ENCODE measurements at regions not wholly inside any gene's neighbourhood (a gene's known extent, or its start where the extent isn't known, plus 50 kb on each side); places are given as distances from the start of the nearest gene placed in this dataset.
"Not testable (repeated sequence)": the region's sequence is repeated elsewhere in the genome, so short reads cannot be mapped to it uniquely, and the experiment has no call there.

- Histone ChIP-seq H3K27me3 (no peaks in the 10 kb centered on the region), H3K9ac (ENCODE audit: low read depth in 2 of 2, low read length in 2 of 2) (no peak overlapping the region), H3K4me1 (no peaks in the 10 kb centered on the region), H3K4me3 (no peak overlapping the region), H3K36me3 (no peaks in the 10 kb centered on the region), H3K27ac (no peak overlapping the region), H3K9me3 (no peaks in the 10 kb centered on the region)
- TF ChIP-seq CTCF (IDR thresholded peaks at IDR 0.05): no peak
- intact Hi-C loops (cut with DNase I): no loop called here
- no peak for DNase-seq
Measured at GRCh38 chr12:92384571-92384970, 238.9 kb upstream of the BTG1 start.

DNA sequence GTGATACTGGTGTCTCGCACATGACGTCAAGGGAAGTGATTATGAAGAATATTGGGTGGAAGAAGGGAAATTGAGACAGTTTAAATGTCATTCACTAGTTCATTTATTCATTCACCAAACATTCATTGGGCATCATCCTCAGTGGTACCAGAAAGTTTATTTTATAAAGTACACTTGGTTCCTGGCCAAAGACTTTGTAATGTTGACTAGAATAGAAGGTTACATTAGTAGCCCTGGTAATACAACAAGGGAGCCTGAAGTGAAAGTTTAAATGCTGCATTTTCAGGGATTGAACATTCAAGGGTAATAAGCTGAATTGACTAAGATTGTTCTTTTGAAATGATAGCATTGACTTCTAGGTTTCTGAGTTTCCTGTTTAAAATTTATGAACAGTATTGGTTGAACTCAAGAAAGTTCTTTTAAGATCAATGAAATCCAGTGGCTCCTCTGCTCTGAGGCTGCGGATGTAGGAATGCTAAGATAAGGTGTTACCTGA is 236.8 kb upstream of the BTG1 start:
- no peaks in the 10 kb centered on the region for H3K4me1 ChIP-seq
- no peak overlapping the region for H3K9ac ChIP-seq (ENCODE audit: low read depth in 2 of 2, low read length in 2 of 2)
- H3K9me3 ChIP-seq: no peaks in the 10 kb centered on the region
- H3K27ac ChIP-seq: no peak overlapping the region
- intact Hi-C loops (cut with DNase I): no loop called here
- DNase-seq: no peak
- no peak for TF ChIP-seq CTCF (IDR thresholded peaks at IDR 0.05)
- no peak overlapping the region for H3K4me3 ChIP-seq
- H3K36me3 ChIP-seq: no peaks in the 10 kb centered on the region
- no peaks in the 10 kb centered on the region for H3K27me3 ChIP-seq

DNA sequence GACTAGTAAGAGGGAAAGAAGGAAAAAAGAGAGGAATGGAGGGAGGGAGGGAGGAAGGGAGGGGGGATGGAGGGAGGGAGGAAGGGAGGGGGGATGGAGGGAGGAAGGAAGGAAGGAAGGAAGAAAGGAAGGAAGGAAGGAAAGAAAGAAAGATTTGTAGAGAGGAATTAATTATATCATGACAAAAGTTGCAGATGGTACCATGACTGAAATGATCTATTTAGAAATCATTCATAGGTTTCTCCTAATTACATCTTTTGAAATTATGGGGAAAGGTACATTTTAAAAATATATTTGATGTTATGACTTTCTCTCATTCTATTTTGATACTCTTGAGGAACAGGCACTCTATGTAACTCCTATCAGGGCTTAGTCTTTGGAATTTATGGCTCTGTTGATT is 236.2 kb upstream of the BTG1 start:
- no peak for TF ChIP-seq CTCF (IDR thresholded peaks at IDR 0.05)
- intact Hi-C loops (cut with DNase I): no loop called here
- no peak overlapping the region for H3K4me3 ChIP-seq

GRCh38 chr12:92378682-92379479 is 233.2 kb upstream of the BTG1 start:
- Histone ChIP-seq H3K4me3 (no peak overlapping the region), H3K27ac (no peak overlapping the region), H3K27me3 (no peaks in the 10 kb centered on the region), H3K9ac (ENCODE audit: low read depth in 2 of 2, low read length in 2 of 2) (no peak overlapping the region), H3K36me3 (no peaks in the 10 kb centered on the region), H3K4me1 (no peaks in the 10 kb centered on the region), H3K9me3 (no peaks in the 10 kb centered on the region)
- DNase-seq: no peak
- intact Hi-C loops (cut with DNase I): no loop called here
- no peak for TF ChIP-seq CTCF (IDR thresholded peaks at IDR 0.05)

More for the DNA sequence above, 236.2 kb upstream of the BTG1 start:
- H3K36me3 ChIP-seq: no peaks in the 10 kb centered on the region
- H3K27ac ChIP-seq: no peak overlapping the region
- no peaks in the 10 kb centered on the region for H3K27me3 ChIP-seq
- no peaks in the 10 kb centered on the region for H3K9me3 ChIP-seq
- no peak overlapping the region for H3K9ac ChIP-seq (ENCODE audit: low read depth in 2 of 2, low read length in 2 of 2)
- no peak for DNase-seq
- no peaks in the 10 kb centered on the region for H3K4me1 ChIP-seq

GRCh38 chr12:92375504-92375903 is 229.9 kb upstream of the BTG1 start:
- H3K36me3 ChIP-seq; H3K4me3 ChIP-seq; H3K9ac ChIP-seq (ENCODE audit: low read depth in 2 of 2, low read length in 2 of 2); DNase-seq; H3K9me3 ChIP-seq; H3K4me1 ChIP-seq; H3K27me3 ChIP-seq; H3K27ac ChIP-seq; intact Hi-C loops (cut with DNase I): not testable (repeated sequence)

GRCh38 chr12:92370828-92371227 is 225.2 kb upstream of the BTG1 start:
- intact Hi-C loops (cut with DNase I): no loop called here
- Histone ChIP-seq H3K4me3 (no peak overlapping the region), H3K36me3 (no peaks in the 10 kb centered on the region), H3K9ac (ENCODE audit: low read depth in 2 of 2, low read length in 2 of 2) (no peak overlapping the region), H3K4me1 (no peaks in the 10 kb centered on the region), H3K27me3 (no peaks in the 10 kb centered on the region), H3K9me3 (no peaks in the 10 kb centered on the region), H3K27ac (no peak overlapping the region)
- no peak for TF ChIP-seq CTCF (IDR thresholded peaks at IDR 0.05)
- no peak for DNase-seq

Measured in colonic mucosa (tissue), 4 donors.